PC-9 (cell line): ENCODE measurements at regions not wholly inside any gene's neighbourhood (a gene's known extent, or its start where the extent isn't known, plus 50 kb on each side); places are given as distances from the start of the nearest gene placed in this dataset.

Experiments
- CTCF ChIP-seq: fragments of 200-600 bp; sonication (generic); conservative IDR thresholded peaks from 2 replicates; pipeline ENCODE4 v1.6.1; 2017; ENCODE audit warnings: mixed run types, antibody characterized with exemption, mild to moderate bottlenecking, moderate library complexity
- EZH2 ChIP-seq: fragments of 200-600 bp; sonication (generic); IDR thresholded peaks from 2 replicates; pipeline ENCODE4 v1.8.0; 2017; ENCODE audit warnings: antibody characterized with exemption, low read depth

- TF ChIP-seq CTCF (no peak), EZH2 (no peak)
Measured at GRCh38 chr5:82603033-82603987, 325.2 kb upstream of the RPS23 start.
